GM18517 (cell line): ENCODE measurements at regions not wholly inside any gene's neighbourhood (a gene's known extent, or its start where the extent isn't known, plus 50 kb on each side); places are given as distances from the start of the nearest gene placed in this dataset.
"Not testable (repeated sequence)": the region's sequence is repeated elsewhere in the genome, so short reads cannot be mapped to it uniquely, and the experiment has no call there.

Source experiments
- ATAC-seq: cut with Tn5 transposase; IDR thresholded peaks from one replicate; pipeline ENCODE4 v1.9.1; 2021; ENCODE audit warnings: mild to moderate bottlenecking, moderate library complexity; ENCODE audit not compliant: unreplicated experiment

DNA sequence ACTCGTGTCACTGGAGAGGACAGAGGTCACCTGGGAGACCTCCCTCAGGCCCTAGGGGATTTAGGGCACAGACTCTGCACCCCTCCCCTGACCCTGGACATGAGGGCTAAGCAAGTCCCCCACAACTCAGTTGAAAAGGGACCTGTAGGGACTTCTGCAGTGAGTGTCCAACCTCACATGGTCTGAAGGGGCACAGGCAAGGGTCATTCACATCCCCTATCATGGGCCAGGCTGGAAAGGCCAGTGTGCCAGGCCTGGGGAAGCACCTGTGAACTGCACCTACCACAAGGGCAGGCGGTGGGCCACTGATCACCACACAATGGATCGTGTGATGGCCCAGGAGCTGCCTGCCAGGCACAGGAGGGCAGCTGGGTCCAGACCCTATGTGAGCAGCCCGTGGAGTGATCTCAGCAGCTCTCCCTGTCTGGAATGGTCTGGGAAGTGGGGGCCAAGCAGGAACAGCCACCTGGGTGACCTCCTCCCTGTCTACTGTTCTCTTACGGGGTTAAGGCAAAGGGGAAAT, 1502.6 kb upstream of the TPTE start:
- not testable (repeated sequence) for ATAC-seq

DNA sequence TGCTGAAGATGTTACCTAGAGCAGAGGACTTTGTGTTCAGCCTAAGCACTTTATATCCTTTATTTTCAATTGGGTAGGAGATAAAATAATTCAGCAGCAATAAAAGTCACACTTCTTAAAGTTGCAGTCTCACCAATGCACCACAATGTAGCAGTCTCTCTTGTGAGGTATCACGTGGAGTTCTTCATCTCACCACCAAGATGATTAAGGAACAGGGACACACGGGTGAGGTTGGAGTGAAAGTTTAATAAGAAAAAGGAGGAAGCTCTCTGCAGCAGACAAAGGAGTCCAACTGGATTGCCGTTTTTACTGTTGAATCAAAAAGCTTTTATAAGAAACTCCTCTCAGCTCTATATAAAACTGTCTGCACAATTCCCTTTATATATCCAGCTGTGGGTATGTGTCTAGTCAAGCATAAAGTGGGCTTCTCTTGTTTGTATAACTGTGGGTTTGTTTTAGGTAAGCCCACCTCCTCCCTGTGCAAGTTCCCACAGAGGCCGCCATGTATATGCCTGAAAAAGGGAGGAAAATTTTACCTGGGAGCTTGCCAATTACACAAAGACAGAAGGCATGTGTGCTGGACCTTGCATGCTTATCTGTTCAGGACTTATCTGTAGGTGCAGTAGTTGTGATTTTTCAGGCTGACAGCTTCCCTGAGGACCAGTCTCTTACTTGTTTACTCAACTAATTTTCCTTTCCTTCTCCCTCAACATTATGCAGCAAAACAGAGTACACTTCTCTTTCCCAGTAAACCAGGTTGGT, 1497.2 kb upstream of the TPTE start:
- not testable (repeated sequence) for ATAC-seq

DNA sequence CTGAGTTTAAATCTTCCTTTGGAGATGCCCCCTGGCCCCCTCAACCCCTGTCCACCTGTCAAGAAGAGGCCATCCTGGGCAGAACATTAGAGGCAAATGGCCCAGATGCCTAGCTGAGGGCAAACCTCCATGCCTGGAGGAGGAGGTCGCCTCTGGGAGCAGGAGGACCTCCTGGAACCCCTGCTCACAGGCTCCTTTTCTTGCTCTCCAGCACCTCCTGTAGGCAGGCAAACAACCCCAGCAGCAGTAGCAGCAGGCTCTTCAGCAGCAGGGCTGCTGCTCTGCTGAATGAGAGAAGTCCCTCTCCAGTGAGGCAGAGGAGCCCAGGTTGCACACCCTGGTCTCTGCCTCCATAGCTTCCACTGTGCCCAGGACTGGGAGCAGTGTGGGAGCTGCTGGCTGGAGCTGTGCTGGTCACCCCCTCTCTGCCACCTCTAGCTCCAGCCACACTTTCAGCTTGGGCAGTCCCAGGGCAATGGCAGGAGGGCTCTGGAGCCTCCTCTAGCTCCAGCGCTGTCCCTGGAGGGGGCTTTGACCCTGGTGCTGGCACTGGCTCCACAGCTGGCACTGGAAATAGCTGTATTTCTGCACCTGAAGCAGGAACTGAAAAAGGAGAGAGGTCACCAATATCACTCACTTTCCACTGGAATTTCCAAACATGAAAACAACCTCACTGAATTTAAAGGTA, 1494.5 kb upstream of the TPTE start:
- not testable (repeated sequence) for ATAC-seq

DNA sequence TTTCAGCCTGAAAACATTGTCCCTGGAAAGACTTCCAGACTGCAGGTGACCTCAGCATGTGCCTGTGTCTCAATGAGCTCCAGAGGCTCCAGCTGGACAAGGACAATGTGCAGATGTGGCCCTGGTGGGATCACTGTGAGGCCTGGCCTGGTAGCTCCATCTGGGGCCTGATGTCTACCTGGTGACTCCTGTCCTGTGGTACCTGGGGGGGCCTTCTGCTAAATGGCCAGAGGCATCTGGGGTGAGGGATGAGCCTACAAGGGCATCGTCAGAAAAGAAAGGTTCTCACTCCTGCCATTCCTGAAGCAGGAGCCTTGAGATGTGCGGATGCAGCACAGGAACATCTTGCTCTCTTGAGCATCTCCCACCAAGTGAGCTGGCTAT, 1494.0 kb upstream of the TPTE start:
- ATAC-seq: not testable (repeated sequence)

DNA sequence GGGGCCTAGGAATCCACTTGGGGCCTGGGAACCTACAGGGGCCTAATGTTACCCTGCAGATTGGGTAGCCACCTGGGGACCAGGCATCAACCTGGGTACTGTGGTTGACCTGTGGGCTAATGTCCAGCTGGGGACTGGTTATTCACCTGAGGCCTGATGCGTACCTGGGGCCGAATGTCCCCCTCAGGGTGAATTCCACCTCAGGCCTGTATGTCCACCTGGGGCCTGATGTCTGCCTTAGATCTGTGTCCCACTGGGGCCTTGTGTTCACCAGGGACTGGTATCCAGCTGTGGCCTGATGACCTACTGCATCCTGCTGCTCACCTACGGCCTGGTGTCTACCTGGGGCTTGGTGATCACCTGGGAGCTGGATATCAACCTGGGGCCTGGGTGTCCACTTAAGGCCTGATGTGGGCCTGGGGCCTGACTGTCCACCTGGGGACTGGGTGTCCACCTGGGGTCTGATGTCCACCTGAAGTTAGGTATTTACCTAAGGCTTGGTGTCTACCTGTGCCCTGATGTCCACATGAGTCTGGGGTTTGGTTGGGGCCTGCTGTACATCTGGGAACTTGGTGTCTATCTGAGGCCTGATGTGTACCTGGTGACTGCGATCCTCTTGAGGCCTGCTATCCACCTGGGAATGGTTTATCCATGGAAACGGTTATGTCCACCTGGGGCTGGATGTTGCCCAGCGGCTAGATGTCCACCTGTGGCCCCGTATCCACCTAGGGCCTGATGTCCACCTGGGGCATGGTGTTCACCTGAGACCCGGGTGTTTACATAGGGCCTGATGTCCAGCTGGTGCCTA, 1492.6 kb upstream of the TPTE start:
- ATAC-seq: not testable (repeated sequence)

DNA sequence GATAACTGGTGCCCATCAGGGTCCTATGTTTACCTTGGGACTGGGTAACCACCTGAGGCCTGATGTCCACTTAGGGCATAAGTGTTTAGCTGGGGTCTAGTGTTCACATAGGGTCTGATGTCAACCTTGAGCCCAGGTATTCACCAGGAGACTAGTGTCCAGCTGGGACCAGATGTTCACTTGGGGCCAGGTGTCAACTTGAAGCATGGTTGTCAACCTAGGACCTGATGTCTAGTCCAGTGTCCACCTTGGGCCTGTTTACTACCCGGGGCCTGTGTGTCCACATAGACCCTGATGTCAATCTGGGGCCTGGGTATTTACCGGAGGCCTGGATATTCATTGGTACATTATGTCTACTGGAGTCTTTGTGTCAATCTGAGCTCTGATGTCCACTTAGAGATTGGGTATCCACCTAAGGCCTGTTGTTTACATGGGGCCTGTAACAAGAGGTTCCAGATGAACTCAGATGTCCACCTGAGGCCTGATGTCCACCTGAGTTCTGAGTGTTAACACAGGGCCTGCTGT, 1491.2 kb upstream of the TPTE start:
- not testable (repeated sequence) for ATAC-seq

DNA sequence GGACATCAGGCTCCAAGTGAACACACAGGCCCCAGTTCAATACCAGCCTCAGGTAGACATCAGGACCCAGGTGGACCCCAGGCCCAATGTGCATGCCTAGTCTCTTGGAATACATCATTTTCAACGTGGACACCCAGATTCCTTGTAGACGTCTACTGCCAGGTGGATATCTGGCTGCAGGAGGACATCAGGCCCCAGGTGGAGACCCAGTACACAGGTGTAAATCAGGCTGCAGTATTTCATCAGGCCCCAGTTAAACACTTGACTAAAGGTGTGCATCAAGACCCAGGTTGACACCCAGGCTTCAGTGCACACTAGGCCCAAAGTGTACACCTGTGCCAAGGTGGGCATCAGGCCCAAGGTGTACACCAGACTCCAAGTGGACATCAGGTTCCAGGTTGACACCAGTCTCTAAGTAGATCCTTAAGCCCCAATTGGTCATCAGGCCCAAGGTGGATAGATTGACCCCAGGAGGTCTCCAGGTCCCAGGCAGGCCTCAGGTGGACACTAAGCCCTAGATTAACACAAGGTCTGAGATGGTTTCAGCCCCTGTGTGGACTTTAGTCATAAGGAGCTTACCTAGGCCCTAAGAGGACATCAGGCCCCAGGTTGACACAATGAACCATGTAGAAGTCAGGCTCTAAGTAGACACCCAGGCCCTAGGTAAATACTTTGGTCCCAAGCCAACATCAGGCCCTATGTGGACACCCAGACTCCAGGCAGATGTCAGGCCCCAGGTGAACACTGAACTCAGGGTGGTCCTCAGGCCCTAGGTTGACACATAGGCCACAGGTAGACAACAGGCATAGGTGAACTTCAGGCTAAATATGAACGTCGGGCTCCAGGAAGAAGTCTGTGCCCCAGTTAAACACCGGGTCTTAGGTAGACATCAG, 1489.7 kb upstream of the TPTE start:
- not testable (repeated sequence) for ATAC-seq

DNA sequence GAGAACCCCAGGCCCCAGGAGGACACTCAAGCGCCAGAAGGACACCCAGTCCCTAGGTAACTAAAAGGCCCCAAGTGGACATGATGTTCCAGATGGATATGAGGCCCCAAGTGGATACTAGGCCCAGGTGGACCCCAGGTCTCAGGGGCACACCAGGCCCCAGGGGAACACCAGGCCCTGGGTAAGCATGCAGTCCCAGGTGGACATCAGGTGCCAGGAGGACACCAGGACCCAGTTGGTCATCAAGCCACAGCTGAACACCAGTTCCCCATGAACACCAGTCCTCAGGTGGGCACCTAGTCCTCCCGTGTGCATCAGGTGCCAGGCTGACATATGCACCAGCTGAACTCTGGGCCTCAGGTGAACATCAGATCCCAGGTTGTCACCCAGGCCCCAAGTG, 1488.8 kb upstream of the TPTE start:
- ATAC-seq: not testable (repeated sequence)

DNA sequence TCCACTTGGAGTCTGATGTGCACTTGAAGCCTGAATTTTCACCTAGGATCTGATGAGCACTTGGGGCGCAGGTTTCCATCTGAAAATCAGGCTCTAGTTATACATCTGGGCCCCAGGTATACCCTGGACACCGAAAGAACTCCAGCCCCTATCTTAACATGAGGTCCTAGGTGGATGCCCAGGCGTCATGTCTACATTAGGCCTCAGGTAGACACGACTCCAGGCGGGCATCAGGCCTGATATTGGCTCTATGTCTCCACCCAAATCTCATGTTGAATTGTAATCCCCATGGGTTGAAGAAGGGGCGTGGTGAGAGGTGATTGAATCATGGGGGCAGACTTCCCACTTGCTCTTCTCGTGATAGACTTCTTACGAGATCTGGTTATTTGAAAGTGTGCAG, 1488.1 kb upstream of the TPTE start:
- ATAC-seq: not testable (repeated sequence)

DNA sequence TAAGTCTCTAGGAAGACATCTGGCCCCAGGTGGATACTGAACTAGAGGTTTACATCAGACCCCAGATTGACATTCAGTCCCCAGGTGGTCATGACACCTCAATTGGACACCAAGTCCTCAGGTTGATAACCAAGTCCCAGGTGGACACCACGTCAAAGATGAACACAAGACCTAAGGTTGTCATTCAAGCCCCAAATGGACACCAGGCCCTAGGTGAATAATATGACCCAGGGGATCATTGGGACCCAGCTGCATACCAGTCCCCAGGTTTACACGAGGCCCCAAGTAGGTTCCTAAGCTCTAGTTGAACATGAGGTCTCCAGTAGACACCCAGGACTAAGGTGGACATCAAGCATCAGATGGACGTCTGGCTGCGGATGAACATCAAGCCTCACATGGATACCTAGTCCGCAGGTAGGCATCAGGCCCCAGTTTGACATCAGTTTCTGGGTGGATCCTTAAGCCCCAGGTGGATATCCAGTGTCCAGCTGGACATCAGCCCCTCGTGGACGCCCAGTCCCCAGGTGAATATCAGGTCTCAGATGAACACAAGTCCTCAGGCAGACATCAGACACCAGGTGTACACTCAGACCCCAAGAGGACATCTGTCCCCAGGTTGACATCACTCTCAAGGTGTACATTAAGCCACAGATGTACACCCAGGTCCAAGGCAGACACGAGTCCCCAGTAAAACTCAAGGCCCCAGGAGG, 1486.7 kb upstream of the TPTE start:
- not testable (repeated sequence) for ATAC-seq

DNA sequence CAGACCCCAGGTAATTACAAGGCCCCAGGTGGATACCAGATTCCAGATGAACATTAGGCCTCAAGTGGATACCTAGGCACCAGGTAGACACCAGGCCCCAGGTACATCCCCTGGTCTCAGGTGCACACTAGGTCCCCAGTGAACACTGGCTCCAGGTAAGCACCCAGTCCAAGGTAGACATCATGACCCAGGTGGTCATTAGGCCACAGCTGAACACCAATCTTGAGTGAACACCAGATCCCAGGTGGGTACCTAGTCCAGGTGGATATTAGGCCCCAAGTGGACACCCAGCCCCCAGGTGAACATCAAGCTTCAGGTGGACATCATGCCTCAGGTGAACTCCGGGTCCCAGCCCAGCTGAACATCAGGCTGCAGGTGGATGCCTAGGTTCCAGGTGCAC, 1486.2 kb upstream of the TPTE start:
- ATAC-seq: not testable (repeated sequence)

DNA sequence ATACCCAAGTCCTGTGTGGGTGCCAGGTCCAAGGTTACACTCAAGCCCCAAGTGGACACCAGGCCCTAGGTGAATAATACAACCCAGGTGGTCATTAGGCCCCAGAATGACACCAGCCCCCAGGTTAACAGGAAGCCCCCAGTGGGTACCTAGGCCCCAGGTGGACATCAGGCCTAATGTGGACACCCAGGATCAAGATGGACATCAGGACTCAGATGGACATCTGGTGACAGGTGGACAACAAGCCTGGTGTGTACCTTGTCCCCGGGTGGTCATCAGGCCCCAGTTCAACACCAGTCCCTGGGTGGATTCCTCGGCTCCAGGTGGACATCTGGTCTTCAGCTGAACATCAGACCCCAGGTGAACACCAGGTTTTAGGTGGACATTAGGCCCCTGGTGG, 1485.4 kb upstream of the TPTE start:
- ATAC-seq: not testable (repeated sequence)

DNA sequence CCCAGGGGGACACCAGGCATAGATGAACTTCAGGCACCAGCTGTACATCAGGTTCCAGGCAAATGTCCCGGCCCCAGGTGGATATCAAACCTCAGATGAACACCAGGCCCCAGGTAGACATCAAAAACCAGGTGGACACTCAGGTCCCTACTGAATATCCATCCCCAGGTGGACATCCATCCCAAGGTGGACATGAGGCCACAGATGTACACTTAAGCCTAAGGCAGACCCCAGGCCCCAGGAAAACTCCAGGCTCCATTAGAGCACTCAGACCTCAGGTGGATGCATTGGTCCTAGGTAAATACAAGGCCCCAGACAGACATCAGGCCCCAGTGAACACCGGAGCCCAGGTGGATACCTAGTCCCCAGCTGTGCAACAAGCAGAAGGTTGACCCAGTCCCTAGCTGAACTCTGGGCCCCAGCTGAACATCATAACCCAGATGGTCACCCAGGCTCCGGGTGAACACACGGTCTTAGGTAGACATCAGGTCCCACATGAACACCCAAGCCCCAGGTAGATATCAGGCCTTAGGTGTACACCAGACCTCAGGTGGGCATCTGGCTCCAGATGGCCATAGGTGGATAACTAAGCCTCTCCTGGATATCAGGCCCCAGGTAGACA, 1484.3 kb upstream of the TPTE start:
- not testable (repeated sequence) for ATAC-seq

DNA sequence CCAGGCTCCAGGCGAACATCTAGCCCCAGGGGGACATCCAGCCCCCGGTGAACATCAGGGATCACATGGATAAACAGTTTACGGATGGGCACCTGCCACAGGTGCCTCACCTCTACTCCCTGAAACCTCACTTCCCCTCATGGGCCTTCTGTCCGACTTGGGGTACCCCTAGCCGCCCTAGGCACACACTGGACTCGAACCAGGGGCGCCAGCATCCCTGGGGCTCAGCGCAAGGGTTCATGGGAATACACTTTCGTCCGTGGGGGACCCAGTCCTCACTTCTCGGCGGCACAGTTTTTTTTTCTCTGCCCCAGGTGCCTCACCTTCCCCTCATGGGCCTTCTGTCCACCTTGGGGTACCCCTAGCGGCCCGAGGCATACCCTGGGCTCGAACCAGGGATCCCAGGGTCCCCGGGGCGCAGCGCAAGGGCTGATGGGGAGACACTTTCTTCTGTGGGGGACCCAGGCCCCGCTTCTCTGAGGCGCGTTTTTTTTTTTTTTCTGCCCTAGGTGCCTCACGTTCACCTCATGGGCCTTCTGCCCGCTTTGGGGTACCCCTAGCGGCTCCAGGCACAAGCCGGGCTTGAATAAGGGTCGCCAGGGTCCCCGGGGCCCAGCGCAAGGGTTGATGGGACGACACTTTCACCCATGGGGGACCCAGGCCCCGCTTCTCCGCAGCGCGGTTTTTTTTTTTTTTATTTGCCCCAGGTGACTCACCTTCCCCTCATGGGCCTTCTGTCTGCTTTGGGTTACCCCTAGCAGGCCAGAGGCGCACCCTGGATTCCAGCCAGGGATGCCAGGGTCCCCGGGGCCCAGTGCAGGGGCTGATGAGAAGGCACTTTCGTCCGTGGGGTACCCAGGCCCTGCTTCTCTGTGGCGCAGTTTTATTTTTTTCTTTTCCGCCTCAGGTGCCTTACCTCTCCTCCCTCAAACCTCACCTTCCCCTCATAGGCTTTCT, 1483.5 kb upstream of the TPTE start:
- not testable (repeated sequence) for ATAC-seq

DNA sequence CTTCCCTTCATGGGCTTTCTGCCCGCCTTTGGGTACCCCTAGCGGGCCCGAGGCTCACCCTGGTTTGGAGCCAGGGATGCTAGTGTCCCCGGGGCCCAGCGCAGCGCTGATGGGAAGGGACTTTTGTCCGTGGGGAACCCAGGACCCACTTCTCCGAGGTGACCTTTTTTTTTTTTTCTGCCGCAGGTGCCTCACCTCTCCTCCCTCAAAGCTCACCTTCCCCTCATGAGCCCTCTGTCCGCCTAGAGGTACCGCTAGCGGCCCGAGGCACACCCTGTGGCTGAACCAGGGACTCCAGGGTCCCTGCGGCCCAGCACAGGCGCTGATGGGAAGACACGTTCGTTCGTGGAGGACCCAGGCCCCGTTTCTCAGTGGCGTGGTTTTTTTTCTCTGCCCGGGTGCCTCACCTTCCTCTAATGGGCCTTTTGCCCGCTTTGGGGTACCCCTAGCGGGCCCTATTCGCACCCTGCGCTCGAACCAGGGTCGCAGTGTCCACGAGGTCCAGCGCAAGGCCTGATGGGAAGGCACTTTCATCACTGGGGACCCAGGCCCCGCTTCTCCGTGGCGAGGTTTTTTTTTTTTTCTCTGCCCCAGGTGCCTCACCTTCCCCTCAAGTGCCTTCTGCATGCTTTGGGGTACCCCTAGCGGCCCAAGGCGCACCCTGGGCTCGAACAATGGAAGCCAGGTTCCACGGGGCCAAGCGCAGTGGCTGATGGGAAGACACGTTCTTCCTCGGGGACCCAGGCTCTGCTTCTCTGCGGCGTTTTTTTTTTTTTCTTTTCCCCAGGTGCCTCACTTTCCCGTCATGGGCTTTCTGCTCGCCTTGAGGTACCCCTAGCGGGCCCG, 1481.6 kb upstream of the TPTE start:
- ATAC-seq: not testable (repeated sequence)

DNA sequence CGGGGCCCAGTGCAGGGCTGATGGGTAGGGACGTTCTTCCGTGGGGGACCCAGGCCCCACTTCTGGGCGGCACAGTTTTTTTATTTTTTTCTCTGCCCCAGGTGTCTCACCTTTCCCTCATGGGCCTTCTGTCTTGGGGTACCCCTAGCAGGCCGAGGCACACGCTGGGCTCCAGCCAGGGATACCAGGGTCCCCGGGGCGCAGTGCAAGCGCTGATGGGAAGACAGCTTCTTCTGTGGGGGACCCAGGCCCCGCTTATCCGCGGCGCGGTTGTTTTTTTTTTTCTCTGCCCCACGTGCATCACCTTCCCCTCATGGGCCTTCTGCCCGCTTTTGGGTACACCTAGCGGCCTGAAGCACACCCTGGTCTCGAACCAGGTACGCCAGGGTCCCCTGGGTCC, 1481.0 kb upstream of the TPTE start:
- ATAC-seq: not testable (repeated sequence)
